ENCODE measurements at regions not wholly inside any gene's neighbourhood (a gene's known extent, or its start where the extent isn't known, plus 50 kb on each side); places are given as distances from the start of the nearest gene placed in this dataset.
"Not testable (repeated sequence)": the region's sequence is repeated elsewhere in the genome, so short reads cannot be mapped to it uniquely, and the experiment has no call there.

DNA sequence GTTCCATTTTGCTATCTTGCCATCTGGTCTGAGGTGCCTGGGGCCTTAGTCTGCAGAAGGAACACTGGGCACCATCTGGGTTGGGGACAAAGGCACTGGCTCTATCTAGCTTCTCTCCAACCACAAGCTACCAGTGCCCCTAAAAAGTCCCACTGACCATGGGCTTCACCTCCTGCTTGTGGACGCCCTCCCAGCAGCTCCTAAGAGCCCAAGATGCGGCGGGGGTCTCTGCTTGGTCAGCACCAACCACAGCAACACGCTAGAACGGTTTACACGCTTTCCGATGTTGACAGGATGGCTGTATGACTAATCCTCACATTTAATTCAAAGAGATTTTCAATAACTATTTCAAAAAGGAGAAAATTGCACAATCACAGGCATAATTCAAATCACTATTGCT, 80.4 kb upstream of the TNK2 start:
- not testable (repeated sequence) for TF ChIP-seq EZH2 (IDR thresholded peaks at IDR 0.05); CEBPB (IDR thresholded peaks at IDR 0.05; ENCODE audit: low read depth); POLR2A (IDR thresholded peaks at IDR 0.05; ENCODE audit: borderline replicate concordance, extremely low read depth, insufficient read depth, insufficient read length); ZNF274 (IDR thresholded peaks at IDR 0.05; ENCODE audit: low read depth, low read length); POLR2AphosphoS5 (IDR thresholded peaks at IDR 0.05; ENCODE audit: low read depth, low read length); ZFX (IDR thresholded peaks at IDR 0.05)
- TF ChIP-seq, protein P1, sequence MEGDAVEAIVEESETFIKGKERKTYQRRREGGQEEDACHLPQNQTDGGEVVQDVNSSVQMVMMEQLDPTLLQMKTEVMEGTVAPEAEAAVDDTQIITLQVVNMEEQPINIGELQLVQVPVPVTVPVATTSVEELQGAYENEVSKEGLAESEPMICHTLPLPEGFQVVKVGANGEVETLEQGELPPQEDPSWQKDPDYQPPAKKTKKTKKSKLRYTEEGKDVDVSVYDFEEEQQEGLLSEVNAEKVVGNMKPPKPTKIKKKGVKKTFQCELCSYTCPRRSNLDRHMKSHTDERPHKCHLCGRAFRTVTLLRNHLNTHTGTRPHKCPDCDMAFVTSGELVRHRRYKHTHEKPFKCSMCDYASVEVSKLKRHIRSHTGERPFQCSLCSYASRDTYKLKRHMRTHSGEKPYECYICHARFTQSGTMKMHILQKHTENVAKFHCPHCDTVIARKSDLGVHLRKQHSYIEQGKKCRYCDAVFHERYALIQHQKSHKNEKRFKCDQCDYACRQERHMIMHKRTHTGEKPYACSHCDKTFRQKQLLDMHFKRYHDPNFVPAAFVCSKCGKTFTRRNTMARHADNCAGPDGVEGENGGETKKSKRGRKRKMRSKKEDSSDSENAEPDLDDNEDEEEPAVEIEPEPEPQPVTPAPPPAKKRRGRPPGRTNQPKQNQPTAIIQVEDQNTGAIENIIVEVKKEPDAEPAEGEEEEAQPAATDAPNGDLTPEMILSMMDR (IDR thresholded peaks at IDR 0.05 in 2 of 3, conservative IDR thresholded peaks at IDR 0.05 in 1 of 3; ENCODE audit: borderline replicate concordance in 1 of 3, insufficient read depth in 1 of 3, low read depth in 2 of 3, low read length in 2 of 3) = not testable (repeated sequence)
- TF ChIP-seq, protein P2, sequence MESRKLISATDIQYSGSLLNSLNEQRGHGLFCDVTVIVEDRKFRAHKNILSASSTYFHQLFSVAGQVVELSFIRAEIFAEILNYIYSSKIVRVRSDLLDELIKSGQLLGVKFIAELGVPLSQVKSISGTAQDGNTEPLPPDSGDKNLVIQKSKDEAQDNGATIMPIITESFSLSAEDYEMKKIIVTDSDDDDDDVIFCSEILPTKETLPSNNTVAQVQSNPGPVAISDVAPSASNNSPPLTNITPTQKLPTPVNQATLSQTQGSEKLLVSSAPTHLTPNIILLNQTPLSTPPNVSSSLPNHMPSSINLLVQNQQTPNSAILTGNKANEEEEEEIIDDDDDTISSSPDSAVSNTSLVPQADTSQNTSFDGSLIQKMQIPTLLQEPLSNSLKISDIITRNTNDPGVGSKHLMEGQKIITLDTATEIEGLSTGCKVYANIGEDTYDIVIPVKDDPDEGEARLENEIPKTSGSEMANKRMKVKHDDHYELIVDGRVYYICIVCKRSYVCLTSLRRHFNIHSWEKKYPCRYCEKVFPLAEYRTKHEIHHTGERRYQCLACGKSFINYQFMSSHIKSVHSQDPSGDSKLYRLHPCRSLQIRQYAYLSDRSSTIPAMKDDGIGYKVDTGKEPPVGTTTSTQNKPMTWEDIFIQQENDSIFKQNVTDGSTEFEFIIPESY (IDR thresholded peaks at IDR 0.05; ENCODE audit: extremely low read depth, insufficient replicate concordance, low read length) = not testable (repeated sequence)
- TF ChIP-seq, protein P3, sequence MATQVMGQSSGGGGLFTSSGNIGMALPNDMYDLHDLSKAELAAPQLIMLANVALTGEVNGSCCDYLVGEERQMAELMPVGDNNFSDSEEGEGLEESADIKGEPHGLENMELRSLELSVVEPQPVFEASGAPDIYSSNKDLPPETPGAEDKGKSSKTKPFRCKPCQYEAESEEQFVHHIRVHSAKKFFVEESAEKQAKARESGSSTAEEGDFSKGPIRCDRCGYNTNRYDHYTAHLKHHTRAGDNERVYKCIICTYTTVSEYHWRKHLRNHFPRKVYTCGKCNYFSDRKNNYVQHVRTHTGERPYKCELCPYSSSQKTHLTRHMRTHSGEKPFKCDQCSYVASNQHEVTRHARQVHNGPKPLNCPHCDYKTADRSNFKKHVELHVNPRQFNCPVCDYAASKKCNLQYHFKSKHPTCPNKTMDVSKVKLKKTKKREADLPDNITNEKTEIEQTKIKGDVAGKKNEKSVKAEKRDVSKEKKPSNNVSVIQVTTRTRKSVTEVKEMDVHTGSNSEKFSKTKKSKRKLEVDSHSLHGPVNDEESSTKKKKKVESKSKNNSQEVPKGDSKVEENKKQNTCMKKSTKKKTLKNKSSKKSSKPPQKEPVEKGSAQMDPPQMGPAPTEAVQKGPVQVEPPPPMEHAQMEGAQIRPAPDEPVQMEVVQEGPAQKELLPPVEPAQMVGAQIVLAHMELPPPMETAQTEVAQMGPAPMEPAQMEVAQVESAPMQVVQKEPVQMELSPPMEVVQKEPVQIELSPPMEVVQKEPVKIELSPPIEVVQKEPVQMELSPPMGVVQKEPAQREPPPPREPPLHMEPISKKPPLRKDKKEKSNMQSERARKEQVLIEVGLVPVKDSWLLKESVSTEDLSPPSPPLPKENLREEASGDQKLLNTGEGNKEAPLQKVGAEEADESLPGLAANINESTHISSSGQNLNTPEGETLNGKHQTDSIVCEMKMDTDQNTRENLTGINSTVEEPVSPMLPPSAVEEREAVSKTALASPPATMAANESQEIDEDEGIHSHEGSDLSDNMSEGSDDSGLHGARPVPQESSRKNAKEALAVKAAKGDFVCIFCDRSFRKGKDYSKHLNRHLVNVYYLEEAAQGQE (IDR thresholded peaks at IDR 0.05; ENCODE audit: low read depth) = not testable (repeated sequence)

Measured in HCT116 (cell line).